Activated naive CD4-positive, alpha-beta T cell treated with anti-CD3 and anti-CD28 coated beads for 36 hours (primary cell): ENCODE measurements at regions not wholly inside any gene's neighbourhood (a gene's known extent, or its start where the extent isn't known, plus 50 kb on each side); places are given as distances from the start of the nearest gene placed in this dataset.
A peak's percentile ranks its signal among the peaks of the same experiment; 100 is the strongest.

Experiments used
- CTCF ChIA-PET: fragments of 350-600 bp; sonication (Branson Sonifier 250); formaldehyde crosslinking; loops from one replicate; lab custom pipeline; 2021; ENCODE audit warnings: antibody characterized with exemption; lab: Charles Lee
- DNase-seq: peaks from one replicate; pipeline ENCODE4 v3.0.0-alpha.2; 2020
- H3K27ac Mint-ChIP-seq: one replicate; pipeline ENCODE4 v1.8.0; 2021; ENCODE audit warnings: mild to moderate bottlenecking, mixed read lengths
- H3K27me3 Mint-ChIP-seq: one replicate; pipeline ENCODE4 v1.8.0; 2021; ENCODE audit warnings: low read depth, mixed read lengths
- H3K36me3 Mint-ChIP-seq: one replicate; pipeline ENCODE4 v1.8.0; 2021; ENCODE audit warnings: low read depth, mixed read lengths
- H3K4me1 Mint-ChIP-seq: one replicate; pipeline ENCODE4 v1.8.0; 2021; ENCODE audit warnings: low read depth, mixed read lengths
- H3K4me3 Mint-ChIP-seq: one replicate; pipeline ENCODE4 v1.8.0; 2021; ENCODE audit warnings: mild to moderate bottlenecking, moderate library complexity, mixed read lengths
- H3K9me3 Mint-ChIP-seq: one replicate; pipeline ENCODE4 v1.8.0; 2021; ENCODE audit warnings: mixed read lengths
- intact Hi-C: fragments of 100-400 bp; cut with micrococcal nuclease; formaldehyde crosslinking; loops from one replicate; pipeline ENCODE4 v1.15.1; 2023

DNA sequence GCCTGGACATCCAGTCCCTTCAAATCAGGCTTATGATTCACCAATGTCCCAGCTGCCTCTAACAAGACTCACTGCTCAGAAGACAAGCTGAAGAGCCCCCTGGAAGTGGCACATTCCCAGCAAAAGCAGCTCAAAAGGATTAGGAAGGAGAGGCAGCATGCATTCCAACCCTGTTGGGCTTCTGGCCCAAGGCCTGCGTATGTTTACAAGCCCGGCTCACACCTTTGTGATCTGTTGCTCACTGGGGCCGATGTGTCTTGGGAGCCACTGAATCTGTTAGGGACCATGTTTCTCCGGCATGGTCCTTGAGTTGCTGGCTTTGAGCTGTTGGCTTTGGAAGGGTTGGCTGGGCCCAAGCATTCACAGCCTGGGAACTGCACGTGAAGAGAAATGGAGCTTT lies 81.2 kb upstream of the C1orf174 start:
- CTCF ChIA-PET: no interaction called here

GRCh38 chr1:3981746-3982505 lies 81.9 kb upstream of the C1orf174 start:
- Mint-ChIP-seq H3K27ac (no peak overlapping the region), H3K9me3 (no peaks in the 10 kb centered on the region), H3K27me3 (peaks cover 4% of the 10 kb centered on the region), H3K4me3 (no peak overlapping the region), H3K36me3 (no peaks in the 10 kb centered on the region), H3K4me1 (no peaks in the 10 kb centered on the region)
- CTCF ChIA-PET: no interaction called here
- intact Hi-C loops: no loop called here
- DNase-seq: no peak

More for the DNA sequence above, 81.2 kb upstream of the C1orf174 start:
- intact Hi-C loops: no loop called here
- H3K27ac Mint-ChIP-seq: no peak overlapping the region
- DNase-seq: no peak
- no peak overlapping the region for H3K4me3 Mint-ChIP-seq
- H3K9me3 Mint-ChIP-seq: no peaks in the 10 kb centered on the region
- H3K4me1 Mint-ChIP-seq: no peaks in the 10 kb centered on the region
- H3K36me3 Mint-ChIP-seq: no peaks in the 10 kb centered on the region
- peaks cover 4% of the 10 kb centered on the region for H3K27me3 Mint-ChIP-seq

DNA sequence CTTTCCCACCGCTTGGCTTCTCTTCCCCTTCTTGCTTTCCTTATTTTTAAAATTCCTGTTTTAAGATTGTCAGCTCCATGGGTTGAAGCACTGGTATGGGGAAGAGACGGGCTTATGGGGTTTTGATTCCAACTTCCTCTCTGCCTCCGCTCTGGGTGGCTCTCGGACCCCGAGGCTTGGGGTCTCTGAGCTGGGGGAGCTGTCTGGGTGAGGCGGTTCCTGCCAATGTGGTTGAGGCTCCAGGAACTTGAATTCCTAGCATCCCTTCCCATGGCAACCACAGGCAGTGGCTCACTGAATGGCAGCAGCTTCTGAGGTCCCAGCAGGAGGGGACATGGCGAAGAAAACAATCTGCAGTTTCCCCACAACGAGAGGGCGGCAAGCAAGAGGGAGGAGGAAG lies 83.1 kb upstream of the C1orf174 start:
- H3K27ac Mint-ChIP-seq: no peak overlapping the region
- no peak for DNase-seq
- H3K27me3 Mint-ChIP-seq: peaks cover 4% of the 10 kb centered on the region
- intact Hi-C loops: no loop called here
- CTCF ChIA-PET: no interaction called here
- no peaks in the 10 kb centered on the region for H3K9me3 Mint-ChIP-seq
- no peak overlapping the region for H3K4me3 Mint-ChIP-seq
- H3K36me3 Mint-ChIP-seq: no peaks in the 10 kb centered on the region
- H3K4me1 Mint-ChIP-seq: no peaks in the 10 kb centered on the region

DNA sequence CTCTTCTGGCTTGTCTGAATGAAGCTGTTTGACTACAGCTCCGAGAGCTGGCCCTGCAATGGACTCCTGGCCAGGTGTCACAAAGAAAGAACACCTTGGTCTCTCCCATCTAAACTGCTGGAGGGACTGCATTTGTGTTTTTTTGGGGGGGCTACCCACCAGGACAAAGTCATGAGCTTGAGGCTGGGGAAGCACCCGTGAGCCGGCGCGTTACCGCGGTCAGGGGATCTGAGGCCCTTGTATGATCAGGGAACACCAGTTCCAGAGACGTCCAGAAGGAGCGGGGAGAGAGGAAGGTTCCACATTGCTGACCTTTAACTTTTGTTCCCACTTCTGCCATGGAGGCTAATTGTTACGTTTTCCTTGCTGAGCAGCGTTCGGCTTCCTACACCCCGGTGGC lies 84.5 kb upstream of the C1orf174 start:
- no peaks in the 10 kb centered on the region for H3K36me3 Mint-ChIP-seq
- H3K27ac Mint-ChIP-seq: no peak overlapping the region
- CTCF ChIA-PET: no interaction called here
- intact Hi-C loops: no loop called here
- no peak overlapping the region for H3K4me3 Mint-ChIP-seq
- H3K4me1 Mint-ChIP-seq: no peaks in the 10 kb centered on the region
- H3K27me3 Mint-ChIP-seq: peaks cover 8% of the 10 kb centered on the region
- no peak for DNase-seq
- H3K9me3 Mint-ChIP-seq: no peaks in the 10 kb centered on the region

DNA sequence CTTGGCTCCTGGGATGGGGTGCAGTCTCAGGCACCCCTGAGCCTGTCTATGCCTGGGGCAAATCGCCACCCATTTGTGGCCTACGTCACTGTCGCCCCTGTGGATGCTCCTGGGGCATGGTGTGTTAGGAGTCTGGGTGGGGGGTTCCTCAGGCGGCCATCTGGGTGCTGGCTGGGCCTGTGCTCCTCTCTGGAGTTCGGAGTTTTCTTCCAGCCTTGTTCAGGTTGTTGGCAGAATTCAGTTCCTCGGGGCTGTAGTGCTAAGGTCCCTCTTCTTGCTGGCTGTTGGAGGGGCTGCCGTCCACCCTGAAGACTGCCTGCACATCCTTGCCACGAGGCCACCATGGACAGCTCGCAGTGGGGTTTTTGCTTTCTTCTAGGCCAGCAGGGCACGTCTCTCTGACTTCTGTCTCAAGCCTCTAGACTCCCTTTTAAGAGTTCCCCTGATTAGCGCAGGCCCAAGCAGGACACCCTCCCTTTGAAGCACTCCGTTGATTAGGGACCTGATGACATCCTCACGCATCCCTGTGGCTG lies 86.7 kb upstream of the C1orf174 start:
- Mint-ChIP-seq H3K4me3 (no peak overlapping the region), H3K4me1 (no peaks in the 10 kb centered on the region), H3K27ac (no peak overlapping the region), H3K27me3 (peaks cover 10% of the 10 kb centered on the region), H3K9me3 (peaks cover 2% of the 10 kb centered on the region), H3K36me3 (no peaks in the 10 kb centered on the region)
- CTCF ChIA-PET: no interaction called here
- intact Hi-C loops: no loop called here
- no peak for DNase-seq

DNA sequence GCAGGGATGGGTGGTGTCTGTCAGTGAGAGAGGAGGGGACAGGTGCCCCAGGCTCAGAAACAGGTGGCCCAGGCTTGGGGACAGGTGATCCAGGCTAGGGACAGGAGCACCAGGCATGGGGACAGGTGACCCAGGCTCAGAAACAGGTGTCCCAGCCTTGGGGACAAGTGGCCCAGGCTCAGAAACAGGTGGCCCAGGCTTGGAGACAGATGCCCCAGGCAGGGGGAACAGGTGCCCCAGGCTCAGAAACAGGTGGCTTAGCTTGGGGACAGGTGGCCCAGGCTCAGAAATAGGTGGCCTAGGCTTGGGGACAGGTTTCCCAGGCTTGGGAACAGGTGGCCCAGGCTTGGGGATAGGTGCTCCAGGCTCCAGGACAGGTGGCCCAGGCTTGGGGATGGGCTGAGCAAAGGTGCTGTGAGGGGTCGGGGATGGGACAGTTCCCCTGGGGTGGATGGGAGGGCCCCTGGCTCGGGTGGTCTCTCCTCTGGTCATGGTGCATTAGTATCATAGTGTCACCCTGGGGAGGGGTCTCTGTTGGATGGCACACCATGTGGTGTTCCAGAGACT lies 87.7 kb upstream of the C1orf174 start:
- intact Hi-C loops: no loop called here
- Mint-ChIP-seq H3K4me1 (no peaks in the 10 kb centered on the region), H3K27ac (no peak overlapping the region), H3K27me3 (peaks cover 11% of the 10 kb centered on the region), H3K36me3 (peaks cover 2% of the 10 kb centered on the region), H3K9me3 (peaks cover 8% of the 10 kb centered on the region), H3K4me3 (no peak overlapping the region)
- DNase-seq: no peak
- CTCF ChIA-PET: no interaction called here

- Mint-ChIP-seq H3K27ac (no peak overlapping the region), H3K36me3 (peaks cover 2% of the 10 kb centered on the region), H3K4me1 (no peaks in the 10 kb centered on the region), H3K4me3 (no peak overlapping the region), H3K9me3 (peaks cover 8% of the 10 kb centered on the region), H3K27me3 (peaks cover 11% of the 10 kb centered on the region)
- CTCF ChIA-PET: no interaction called here
- no peak for DNase-seq
- intact Hi-C loops: no loop called here
Observed at GRCh38 chr1:3988431-3988830, 88.4 kb upstream of the C1orf174 start.

DNA sequence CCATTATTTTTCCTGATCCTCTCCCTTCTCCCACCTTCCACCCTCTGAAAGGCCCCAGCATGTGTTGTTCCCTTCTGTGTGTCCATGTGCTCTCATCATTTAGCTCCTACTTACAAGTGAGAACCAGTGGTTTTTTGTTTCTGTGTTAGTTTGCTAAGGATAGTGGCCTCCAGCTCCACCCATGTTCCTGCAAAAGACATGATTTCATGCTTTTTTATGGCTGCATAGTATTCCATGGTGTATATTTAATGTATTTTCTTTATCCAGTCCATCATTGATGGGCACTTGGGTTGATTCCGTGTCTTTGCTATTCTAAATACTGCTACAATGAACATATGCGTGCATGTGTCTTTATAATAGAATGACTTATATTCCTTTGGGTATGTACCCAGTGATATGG lies 89.4 kb upstream of the C1orf174 start:
- intact Hi-C loops: no loop called here
- CTCF ChIA-PET: no interaction called here
- peaks cover 11% of the 10 kb centered on the region for H3K27me3 Mint-ChIP-seq

GRCh38 chr1:3992103-3992556 lies 92.1 kb upstream of the C1orf174 start:
- DNase-seq: peak; percentile 28
- peaks cover 11% of the 10 kb centered on the region for H3K27me3 Mint-ChIP-seq
- no peak overlapping the region for H3K4me3 Mint-ChIP-seq
- H3K4me1 Mint-ChIP-seq: no peaks in the 10 kb centered on the region
- CTCF ChIA-PET: no interaction called here
- H3K36me3 Mint-ChIP-seq: peaks cover 2% of the 10 kb centered on the region
- H3K27ac Mint-ChIP-seq: no peak overlapping the region
- intact Hi-C loops: no loop called here
- H3K9me3 Mint-ChIP-seq: peaks cover 8% of the 10 kb centered on the region

More for the DNA sequence above, 89.4 kb upstream of the C1orf174 start:
- Mint-ChIP-seq H3K9me3 (peaks cover 8% of the 10 kb centered on the region), H3K4me1 (no peaks in the 10 kb centered on the region), H3K4me3 (no peak overlapping the region), H3K27ac (no peak overlapping the region), H3K36me3 (peaks cover 2% of the 10 kb centered on the region)
- DNase-seq: no peak

DNA sequence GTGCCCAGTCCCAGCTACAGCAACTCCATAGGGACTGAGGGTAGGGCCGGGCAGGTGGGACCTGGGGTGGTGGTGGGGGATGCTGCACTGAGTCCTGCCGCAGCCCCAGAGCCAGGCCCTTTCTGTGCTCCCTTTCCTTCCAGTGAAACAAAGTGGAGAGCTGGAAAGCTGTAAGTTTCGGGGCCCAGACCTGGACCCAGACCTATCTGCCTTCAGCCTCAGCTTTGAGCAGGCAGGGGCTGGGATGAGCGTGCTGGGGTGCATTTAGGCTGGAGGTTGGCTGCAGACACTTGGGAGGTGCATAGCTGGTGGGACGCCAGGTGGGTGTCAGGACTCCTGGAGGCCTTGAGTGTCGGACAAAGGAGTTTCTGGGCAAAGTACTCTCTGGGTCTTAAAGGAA lies 92.7 kb upstream of the C1orf174 start:
- peaks cover 11% of the 10 kb centered on the region for H3K27me3 Mint-ChIP-seq
- H3K4me3 Mint-ChIP-seq: no peak overlapping the region
- CTCF ChIA-PET: no interaction called here
- intact Hi-C loops: no loop called here
- peaks cover 8% of the 10 kb centered on the region for H3K9me3 Mint-ChIP-seq
- peaks cover 2% of the 10 kb centered on the region for H3K36me3 Mint-ChIP-seq
- no peak overlapping the region for H3K27ac Mint-ChIP-seq
- DNase-seq: no peak
- H3K4me1 Mint-ChIP-seq: no peaks in the 10 kb centered on the region

GRCh38 chr1:3993619-3994375 lies 93.7 kb upstream of the C1orf174 start:
- Mint-ChIP-seq H3K36me3 (peaks cover 2% of the 10 kb centered on the region), H3K4me3 (no peak overlapping the region), H3K4me1 (no peaks in the 10 kb centered on the region), H3K9me3 (peaks cover 8% of the 10 kb centered on the region), H3K27me3 (peaks cover 14% of the 10 kb centered on the region), H3K27ac (no peak overlapping the region)
- CTCF ChIA-PET: no interaction called here
- no peak for DNase-seq
- intact Hi-C loops: no loop called here

GRCh38 chr1:3995141-3995780 lies 95.2 kb upstream of the C1orf174 start:
- no peak for DNase-seq
- Mint-ChIP-seq H3K27ac (no peak overlapping the region), H3K27me3 (peaks cover 13% of the 10 kb centered on the region), H3K9me3 (peaks cover 8% of the 10 kb centered on the region), H3K4me1 (no peaks in the 10 kb centered on the region), H3K36me3 (peaks cover 2% of the 10 kb centered on the region), H3K4me3 (no peak overlapping the region)
- CTCF ChIA-PET: no interaction called here
- intact Hi-C loops: no loop called here
